Suppressor macrophage treated with lipopolysaccharide for 4 hours (primary cell): ENCODE measurements at regions not wholly inside any gene's neighbourhood (a gene's known extent, or its start where the extent isn't known, plus 50 kb on each side); places are given as distances from the start of the nearest gene placed in this dataset.
A peak's percentile ranks its signal among the peaks of the same experiment; 100 is the strongest.
"Not testable (repeated sequence)": the region's sequence is repeated elsewhere in the genome, so short reads cannot be mapped to it uniquely, and the experiment has no call there.

Experiments used
- DNase-seq: peaks from one replicate; pipeline ENCODE4 v3.0.0-alpha.2; 2020

- DNase-seq: no peak
These were observed 62.8 kb upstream of the EIF5 start for GRCh38 chr14:103271189-103271588.

GRCh38 chr14:103273145-103273744, 60.8 kb upstream of the EIF5 start:
- no peak for DNase-seq

GRCh38 chr14:103273745-103274615, 60.1 kb upstream of the EIF5 start:
- DNase-seq: no peak

- DNase-seq: no peak
These were observed 59.0 kb upstream of the EIF5 start for GRCh38 chr14:103275000-103275399.

GRCh38 chr14:103277931-103278330, 56.1 kb upstream of the EIF5 start:
- peak; percentile 41 for DNase-seq

- DNase-seq: no peak
These were observed 54.7 kb upstream of the EIF5 start for GRCh38 chr14:103279142-103280025.

- peak; percentile 69 for DNase-seq
These were observed 53.6 kb upstream of the EIF5 start for GRCh38 chr14:103280278-103280928.

GRCh38 chr14:103281496-103282231, 52.4 kb upstream of the EIF5 start:
- DNase-seq: peak; percentile 59

- DNase-seq: not testable (repeated sequence)
These were observed 51.7 kb upstream of the EIF5 start for GRCh38 chr14:103282309-103282708.

- DNase-seq: no peak
These were observed 51.1 kb upstream of the EIF5 start for GRCh38 chr14:103282932-103283331.

GRCh38 chr14:103283916-103284315, 50.1 kb upstream of the EIF5 start:
- DNase-seq: no peak
